ENCODE measurements at regions not wholly inside any gene's neighbourhood (a gene's known extent, or its start where the extent isn't known, plus 50 kb on each side); places are given as distances from the start of the nearest gene placed in this dataset.
"Not testable (repeated sequence)": the region's sequence is repeated elsewhere in the genome, so short reads cannot be mapped to it uniquely, and the experiment has no call there.

DNA sequence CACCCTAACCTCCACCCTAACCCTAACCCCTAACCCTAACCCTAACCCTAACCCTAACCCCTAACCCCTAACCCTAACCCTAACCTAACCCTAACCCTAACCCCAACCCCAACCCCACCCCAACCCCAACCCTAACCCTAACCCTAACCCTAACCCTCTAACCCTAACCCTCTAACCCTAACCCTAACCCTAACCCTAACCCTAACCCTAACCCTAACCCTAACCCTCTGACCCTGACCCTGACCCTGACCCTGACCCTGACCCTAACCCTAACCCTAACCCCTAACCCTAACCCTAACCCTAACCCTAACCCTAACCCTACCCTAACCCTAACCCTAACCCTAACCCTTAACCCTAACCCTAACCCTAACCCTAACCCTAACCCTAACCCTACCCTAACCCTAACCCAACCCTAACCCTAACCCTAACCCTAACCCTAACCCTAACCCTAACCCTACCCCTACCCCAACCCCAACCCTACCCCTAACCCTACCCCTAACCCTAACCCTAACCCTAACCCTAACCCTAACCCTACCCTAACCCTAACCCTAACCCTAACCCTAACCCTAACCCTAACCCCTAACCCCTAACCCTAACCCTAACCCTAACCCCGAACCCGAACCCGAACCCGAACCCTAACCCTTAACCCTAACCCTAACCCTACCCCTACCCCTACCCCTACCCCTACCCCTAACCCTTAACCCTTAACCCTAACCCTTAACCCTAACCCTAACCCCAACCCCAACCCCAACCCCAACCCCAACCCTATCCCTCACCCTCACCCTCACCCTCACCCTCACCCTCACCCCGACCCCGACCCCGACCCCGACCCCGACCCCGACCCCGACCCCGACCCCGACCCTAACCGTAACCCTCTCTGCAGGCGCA lies 186.2 kb upstream of the CHL1 start:
- H3K27me3 ChIP-seq; H3K9me3 ChIP-seq; H3K27ac ChIP-seq; H3K4me1 ChIP-seq; H3K4me3 ChIP-seq; H3K36me3 ChIP-seq; DNase-seq (ENCODE audit: extremely low spot score in 2 of 2); intact Hi-C loops (cut with DNase I): not testable (repeated sequence)

GRCh38 chr3:11734-12133 lies 184.8 kb upstream of the CHL1 start:
- H3K27ac ChIP-seq, result no peak overlapping the region
- intact Hi-C loops (cut with DNase I), result no loop called here
- no peak for DNase-seq (ENCODE audit: extremely low spot score in 2 of 2)
- H3K9me3 ChIP-seq, result no peaks in the 10 kb centered on the region
- no peaks in the 10 kb centered on the region for H3K36me3 ChIP-seq
- H3K4me1 ChIP-seq, result no peaks in the 10 kb centered on the region
- H3K27me3 ChIP-seq, result no peaks in the 10 kb centered on the region
- TF ChIP-seq POLR2A (IDR thresholded peaks at IDR 0.05) (no peak), POLR2AphosphoS5 (IDR thresholded peaks at IDR 0.05; ENCODE audit: insufficient read depth in 1 of 2, low read depth in 1 of 2) (no peak)
- TF ChIP-seq, protein P1, sequence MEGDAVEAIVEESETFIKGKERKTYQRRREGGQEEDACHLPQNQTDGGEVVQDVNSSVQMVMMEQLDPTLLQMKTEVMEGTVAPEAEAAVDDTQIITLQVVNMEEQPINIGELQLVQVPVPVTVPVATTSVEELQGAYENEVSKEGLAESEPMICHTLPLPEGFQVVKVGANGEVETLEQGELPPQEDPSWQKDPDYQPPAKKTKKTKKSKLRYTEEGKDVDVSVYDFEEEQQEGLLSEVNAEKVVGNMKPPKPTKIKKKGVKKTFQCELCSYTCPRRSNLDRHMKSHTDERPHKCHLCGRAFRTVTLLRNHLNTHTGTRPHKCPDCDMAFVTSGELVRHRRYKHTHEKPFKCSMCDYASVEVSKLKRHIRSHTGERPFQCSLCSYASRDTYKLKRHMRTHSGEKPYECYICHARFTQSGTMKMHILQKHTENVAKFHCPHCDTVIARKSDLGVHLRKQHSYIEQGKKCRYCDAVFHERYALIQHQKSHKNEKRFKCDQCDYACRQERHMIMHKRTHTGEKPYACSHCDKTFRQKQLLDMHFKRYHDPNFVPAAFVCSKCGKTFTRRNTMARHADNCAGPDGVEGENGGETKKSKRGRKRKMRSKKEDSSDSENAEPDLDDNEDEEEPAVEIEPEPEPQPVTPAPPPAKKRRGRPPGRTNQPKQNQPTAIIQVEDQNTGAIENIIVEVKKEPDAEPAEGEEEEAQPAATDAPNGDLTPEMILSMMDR (IDR thresholded peaks at IDR 0.05), result no peak
- no peak overlapping the region for H3K4me3 ChIP-seq

- Histone ChIP-seq H3K36me3 (no peaks in the 10 kb centered on the region), H3K27me3 (no peaks in the 10 kb centered on the region), H3K9me3 (no peaks in the 10 kb centered on the region), H3K4me3 (no peak overlapping the region), H3K4me1 (no peaks in the 10 kb centered on the region), H3K27ac (no peak overlapping the region)
- intact Hi-C loops (cut with DNase I), result no loop called here
- TF ChIP-seq POLR2A (IDR thresholded peaks at IDR 0.05), result no peak
- TF ChIP-seq POLR2AphosphoS5 (IDR thresholded peaks at IDR 0.05; ENCODE audit: insufficient read depth in 1 of 2, low read depth in 1 of 2), result no peak
- TF ChIP-seq, protein P1 (IDR thresholded peaks at IDR 0.05), result no peak
- DNase-seq (ENCODE audit: extremely low spot score in 2 of 2), result no peak
These were observed 181.9 kb upstream of the CHL1 start for GRCh38 chr3:14652-15051.

DNA sequence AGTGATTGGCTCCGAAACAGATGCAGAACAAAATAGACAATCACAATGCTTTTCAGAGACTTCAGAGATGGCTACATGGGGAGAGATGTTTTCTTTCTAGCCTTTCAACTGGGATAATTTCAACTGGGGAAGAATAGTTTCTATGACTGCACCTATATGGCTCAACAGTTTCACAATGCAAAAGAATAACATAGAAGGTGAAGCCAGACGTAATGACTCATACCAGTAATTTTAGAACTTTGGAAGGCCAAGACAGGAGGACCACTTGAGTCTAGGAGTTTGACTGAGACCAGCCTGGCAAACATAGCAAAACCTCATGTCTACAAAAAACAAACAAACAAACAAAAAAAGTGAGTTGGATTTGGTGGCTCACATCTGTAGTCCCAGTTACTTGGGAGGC lies 180.2 kb upstream of the CHL1 start:
- no peaks in the 10 kb centered on the region for H3K36me3 ChIP-seq
- no peaks in the 10 kb centered on the region for H3K4me1 ChIP-seq
- no peaks in the 10 kb centered on the region for H3K27me3 ChIP-seq
- DNase-seq (ENCODE audit: extremely low spot score in 2 of 2), result no peak
- H3K27ac ChIP-seq, result no peak overlapping the region
- TF ChIP-seq, protein P1 (IDR thresholded peaks at IDR 0.05), result no peak
- no peak for TF ChIP-seq POLR2A (IDR thresholded peaks at IDR 0.05)
- no peak for TF ChIP-seq POLR2AphosphoS5 (IDR thresholded peaks at IDR 0.05; ENCODE audit: insufficient read depth in 1 of 2, low read depth in 1 of 2)
- H3K9me3 ChIP-seq, result no peaks in the 10 kb centered on the region
- no peak overlapping the region for H3K4me3 ChIP-seq
- intact Hi-C loops (cut with DNase I), result no loop called here

- intact Hi-C loops (cut with DNase I), result no loop called here
- no peaks in the 10 kb centered on the region for H3K36me3 ChIP-seq
- no peaks in the 10 kb centered on the region for H3K27me3 ChIP-seq
- no peak overlapping the region for H3K27ac ChIP-seq
- H3K4me1 ChIP-seq, result no peaks in the 10 kb centered on the region
- H3K9me3 ChIP-seq, result no peaks in the 10 kb centered on the region
- no peak for DNase-seq (ENCODE audit: extremely low spot score in 2 of 2)
- H3K4me3 ChIP-seq, result no peak overlapping the region
- TF ChIP-seq, protein P1 (IDR thresholded peaks at IDR 0.05), result no peak
- TF ChIP-seq POLR2AphosphoS5 (IDR thresholded peaks at IDR 0.05; ENCODE audit: insufficient read depth in 1 of 2, low read depth in 1 of 2), result no peak
- no peak for TF ChIP-seq POLR2A (IDR thresholded peaks at IDR 0.05)
These were observed 176.1 kb upstream of the CHL1 start for GRCh38 chr3:20421-20820.

Measured in vagina (tissue), 2 donors.